ENCODE measurements at regions not wholly inside any gene's neighbourhood (a gene's known extent, or its start where the extent isn't known, plus 50 kb on each side); places are given as distances from the start of the nearest gene placed in this dataset.

- POLR2A ChIA-PET = no interaction called here
- CTCF ChIA-PET = no interaction called here
- Histone ChIP-seq H3K27ac (ENCODE audit: low read depth, low read length) (no peak overlapping the region), H3K27me3 (ENCODE audit: control insufficient read depth, insufficient read depth, low read length) (no peaks in the 10 kb centered on the region), H3K9me3 (ENCODE audit: control insufficient read depth, insufficient read depth, low read length) (no peaks in the 10 kb centered on the region), H3K4me3 (ENCODE audit: low read depth, low read length) (no peak overlapping the region)
- no peak for TF ChIP-seq CTCF (IDR thresholded peaks at IDR 0.05; ENCODE audit: low read depth, low read length)
- DNase-seq (ENCODE audit: low read depth, low spot score) = no peak
These were observed 487.3 kb upstream of the CDH4 start for GRCh38 chr20:60764771-60765170.

- no peak for TF ChIP-seq CTCF (IDR thresholded peaks at IDR 0.05; ENCODE audit: low read depth, low read length)
- H3K4me3 ChIP-seq (ENCODE audit: low read depth, low read length) = no peak overlapping the region
- H3K9me3 ChIP-seq (ENCODE audit: control insufficient read depth, insufficient read depth, low read length) = no peaks in the 10 kb centered on the region
- no peaks in the 10 kb centered on the region for H3K27me3 ChIP-seq (ENCODE audit: control insufficient read depth, insufficient read depth, low read length)
- no peak for DNase-seq (ENCODE audit: low read depth, low spot score)
- H3K27ac ChIP-seq (ENCODE audit: low read depth, low read length) = no peak overlapping the region
- ChIA-PET CTCF (no interaction called here), POLR2A (no interaction called here)
These were observed 486.1 kb upstream of the CDH4 start for GRCh38 chr20:60765821-60766403.

GRCh38 chr20:60768216-60768615, 483.8 kb upstream of the CDH4 start:
- ChIA-PET POLR2A (no interaction called here), CTCF (no interaction called here)
- Histone ChIP-seq H3K9me3 (ENCODE audit: control insufficient read depth, insufficient read depth, low read length) (no peaks in the 10 kb centered on the region), H3K27me3 (ENCODE audit: control insufficient read depth, insufficient read depth, low read length) (no peaks in the 10 kb centered on the region), H3K27ac (ENCODE audit: low read depth, low read length) (no peak overlapping the region), H3K4me3 (ENCODE audit: low read depth, low read length) (no peak overlapping the region)
- no peak for DNase-seq (ENCODE audit: low read depth, low spot score)
- no peak for TF ChIP-seq CTCF (IDR thresholded peaks at IDR 0.05; ENCODE audit: low read depth, low read length)

GRCh38 chr20:60780388-60781025, 471.6 kb upstream of the CDH4 start:
- CTCF ChIA-PET = no interaction called here
- TF ChIP-seq CTCF (IDR thresholded peaks at IDR 0.05; ENCODE audit: low read depth, low read length) = no peak
- Histone ChIP-seq H3K9me3 (ENCODE audit: control insufficient read depth, insufficient read depth, low read length) (no peaks in the 10 kb centered on the region), H3K27me3 (ENCODE audit: control insufficient read depth, insufficient read depth, low read length) (no peaks in the 10 kb centered on the region), H3K4me3 (ENCODE audit: low read depth, low read length) (no peak overlapping the region), H3K27ac (ENCODE audit: low read depth, low read length) (no peak overlapping the region)
- no peak for DNase-seq (ENCODE audit: low read depth, low spot score)
- POLR2A ChIA-PET = no interaction called here

- no peak for DNase-seq (ENCODE audit: low read depth, low spot score)
- Histone ChIP-seq H3K27ac (ENCODE audit: low read depth, low read length) (no peak overlapping the region), H3K9me3 (ENCODE audit: control insufficient read depth, insufficient read depth, low read length) (no peaks in the 10 kb centered on the region), H3K4me3 (ENCODE audit: low read depth, low read length) (no peak overlapping the region), H3K27me3 (ENCODE audit: control insufficient read depth, insufficient read depth, low read length) (no peaks in the 10 kb centered on the region)
- no peak for TF ChIP-seq CTCF (IDR thresholded peaks at IDR 0.05; ENCODE audit: low read depth, low read length)
- ChIA-PET CTCF (no interaction called here), POLR2A (no interaction called here)
These were observed 469.0 kb upstream of the CDH4 start for GRCh38 chr20:60782959-60783625.

All from AG04450 (cell line).